ENCODE measurements at regions not wholly inside any gene's neighbourhood (a gene's known extent, or its start where the extent isn't known, plus 50 kb on each side); places are given as distances from the start of the nearest gene placed in this dataset.
"Not testable (repeated sequence)": the region's sequence is repeated elsewhere in the genome, so short reads cannot be mapped to it uniquely, and the experiment has no call there.

DNA sequence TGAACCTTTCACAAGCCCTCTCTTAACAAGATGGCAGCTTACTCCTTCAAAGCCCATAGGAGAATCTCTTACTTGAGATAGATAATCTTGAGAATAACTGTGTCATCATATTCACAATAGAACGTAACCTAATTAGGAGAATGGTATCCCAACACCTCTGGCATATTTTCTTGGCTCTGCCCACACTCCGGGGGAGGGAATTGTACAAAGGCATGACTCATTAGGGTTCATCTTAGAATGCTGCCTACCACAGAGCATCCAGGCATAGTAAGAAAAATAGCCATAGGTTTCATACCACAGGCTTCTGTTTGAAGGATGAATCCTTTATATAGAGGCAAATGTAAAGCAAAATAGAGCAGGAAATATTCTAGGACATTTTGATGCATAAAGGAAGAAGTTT, 1100.6 kb upstream of the CITED2 start:
- no peak for DNase-seq

DNA sequence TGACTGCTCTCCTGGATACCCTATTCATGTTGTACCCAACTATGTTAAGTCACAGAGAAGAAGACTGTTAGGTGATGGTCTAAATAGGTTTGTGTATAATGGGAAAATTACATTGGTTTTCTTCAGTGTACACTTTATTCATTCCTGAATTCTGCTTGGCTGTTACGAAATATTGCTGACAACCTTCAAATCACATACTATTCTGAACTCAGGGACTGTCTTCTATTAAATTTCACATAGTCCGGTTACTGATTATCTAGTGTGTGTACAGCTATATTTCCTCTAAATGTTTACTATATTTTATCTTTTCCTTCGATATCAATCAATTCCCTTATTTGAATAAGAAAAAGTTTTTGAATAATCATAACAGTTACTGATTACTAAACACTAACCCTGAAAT, 1090.3 kb upstream of the CITED2 start:
- no peak for DNase-seq

DNA sequence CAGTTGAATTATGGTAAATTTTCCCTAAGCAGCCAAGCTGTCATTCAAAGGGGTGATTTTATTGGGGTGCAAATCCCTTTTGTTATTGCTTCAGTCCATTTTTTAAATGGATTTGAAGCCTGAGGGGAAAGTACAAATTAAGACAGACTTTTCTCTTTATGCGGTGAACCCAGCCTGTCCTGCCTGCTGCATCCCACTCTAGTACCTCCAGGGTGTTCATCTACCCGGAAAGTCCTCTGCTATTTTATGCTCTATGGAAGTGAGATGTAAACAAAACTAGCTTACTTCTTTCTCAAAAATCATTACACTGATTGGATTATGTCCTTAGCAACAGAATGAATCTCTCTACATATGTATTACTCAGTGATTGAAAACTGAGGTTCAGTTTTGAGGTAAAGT, 1088.9 kb upstream of the CITED2 start:
- DNase-seq = no peak

DNA sequence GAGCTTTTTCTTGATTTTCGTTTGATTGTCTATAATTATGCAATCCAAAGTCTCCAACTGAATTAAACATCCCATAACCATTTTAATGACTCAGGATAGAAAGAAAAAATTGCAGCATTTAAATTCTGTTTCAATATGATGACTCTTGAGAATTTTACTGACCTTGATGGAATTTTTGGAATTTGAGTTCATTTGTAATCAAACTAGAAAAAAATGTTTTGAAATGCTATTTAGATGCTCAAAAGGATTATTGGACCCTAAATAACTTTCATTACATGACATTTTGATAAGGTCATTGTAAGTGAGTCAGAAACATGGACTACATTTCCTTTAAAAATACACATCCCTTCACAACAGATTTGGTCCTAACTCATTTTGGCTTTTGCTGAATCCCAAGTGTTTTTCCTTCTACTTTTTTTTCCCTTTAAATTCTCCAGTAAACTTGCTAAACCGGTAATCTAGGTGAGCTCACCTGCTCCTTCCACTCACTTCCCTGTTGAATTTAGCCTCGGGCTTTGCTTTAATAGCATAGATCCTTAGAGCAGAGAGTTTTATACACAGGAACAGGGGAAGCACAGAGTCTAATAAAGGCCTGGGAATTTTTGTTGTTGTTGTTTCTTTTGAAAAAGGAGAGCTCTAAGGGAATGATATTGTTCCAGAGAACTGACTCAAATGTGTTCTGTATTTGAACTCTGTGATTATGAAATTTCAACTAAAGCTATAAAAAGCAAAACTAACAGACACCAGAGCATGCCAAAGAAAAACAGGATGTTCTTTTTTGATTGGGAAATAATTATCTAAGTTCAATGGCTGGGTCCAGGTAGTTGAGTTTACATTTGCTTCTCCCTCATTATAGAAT, 1088.2 kb upstream of the CITED2 start:
- DNase-seq = no peak

DNA sequence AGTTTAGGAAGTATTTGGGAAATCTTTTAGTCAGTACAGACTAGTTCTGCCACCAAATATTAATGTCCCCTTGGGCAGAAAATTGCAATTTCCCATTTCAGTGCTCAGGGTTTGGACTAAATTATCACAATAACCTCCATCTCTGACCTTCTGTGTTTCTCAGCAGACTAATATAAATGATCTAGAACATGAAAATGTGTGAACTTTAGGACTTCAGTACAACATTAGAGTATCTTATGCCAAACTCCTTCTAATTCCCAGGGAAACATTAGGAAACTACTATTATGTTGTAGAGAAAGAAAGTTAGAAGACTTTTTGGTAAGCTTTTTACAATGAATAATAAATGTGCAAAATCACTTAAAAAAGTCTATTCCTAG, 1087.6 kb upstream of the CITED2 start:
- no peak for DNase-seq

DNA sequence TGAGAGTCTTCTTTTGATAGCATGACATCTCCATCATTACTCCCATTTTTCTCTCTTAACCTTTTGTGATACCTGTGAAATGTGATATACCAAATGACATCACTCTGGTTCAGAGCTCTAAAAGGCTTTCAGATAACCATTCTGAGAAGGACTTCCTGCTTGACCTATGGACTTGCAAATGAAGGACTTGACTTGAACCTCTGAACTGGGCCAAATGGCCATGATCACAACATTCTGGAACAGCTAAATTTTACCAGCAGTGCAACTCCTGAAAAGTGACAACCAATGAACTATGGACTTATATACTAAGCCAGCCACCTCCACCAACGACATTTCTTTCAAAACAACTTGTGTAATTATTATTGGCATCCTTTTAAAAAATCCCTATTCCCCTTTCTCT, 1085.8 kb upstream of the CITED2 start:
- DNase-seq = no peak

DNA sequence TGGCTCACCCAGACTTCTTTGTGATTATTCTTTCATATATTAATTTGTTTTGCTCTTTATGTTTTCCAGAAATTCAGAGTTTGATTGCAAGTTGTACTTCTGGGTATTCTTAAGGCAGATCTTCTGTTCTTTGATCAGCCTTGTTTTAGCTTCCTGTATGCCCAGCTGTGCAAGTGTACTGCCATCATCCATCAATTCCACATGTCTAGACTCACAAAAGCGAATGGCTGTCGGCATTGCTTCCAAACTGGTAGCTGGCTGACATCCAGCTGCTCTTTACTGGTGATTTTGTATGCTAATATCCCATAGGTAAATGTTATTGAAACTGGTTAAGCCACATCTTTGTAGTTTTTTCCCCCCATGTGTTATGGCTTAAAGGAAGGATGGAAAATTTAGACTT, 1084.8 kb upstream of the CITED2 start:
- DNase-seq = no peak

DNA sequence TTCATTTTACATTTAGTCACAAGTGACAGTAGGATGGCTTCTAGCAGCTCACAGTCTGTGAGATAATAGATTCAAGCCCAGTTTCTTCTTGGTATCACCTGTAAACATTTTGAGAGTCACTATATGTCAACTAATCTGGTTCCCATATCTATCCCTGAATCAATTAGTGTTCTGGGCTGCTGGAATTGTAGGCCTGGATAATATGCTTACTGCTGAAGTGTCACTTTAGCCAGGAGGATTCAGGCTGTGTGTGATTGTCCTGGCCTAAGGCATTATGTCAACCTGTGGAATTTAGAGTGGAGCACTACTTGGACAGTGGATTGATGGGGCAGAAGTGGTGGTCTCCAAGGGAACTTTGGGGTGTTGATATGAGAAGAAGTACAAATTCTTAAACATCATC, 1071.8 kb upstream of the CITED2 start:
- DNase-seq = no peak

DNA sequence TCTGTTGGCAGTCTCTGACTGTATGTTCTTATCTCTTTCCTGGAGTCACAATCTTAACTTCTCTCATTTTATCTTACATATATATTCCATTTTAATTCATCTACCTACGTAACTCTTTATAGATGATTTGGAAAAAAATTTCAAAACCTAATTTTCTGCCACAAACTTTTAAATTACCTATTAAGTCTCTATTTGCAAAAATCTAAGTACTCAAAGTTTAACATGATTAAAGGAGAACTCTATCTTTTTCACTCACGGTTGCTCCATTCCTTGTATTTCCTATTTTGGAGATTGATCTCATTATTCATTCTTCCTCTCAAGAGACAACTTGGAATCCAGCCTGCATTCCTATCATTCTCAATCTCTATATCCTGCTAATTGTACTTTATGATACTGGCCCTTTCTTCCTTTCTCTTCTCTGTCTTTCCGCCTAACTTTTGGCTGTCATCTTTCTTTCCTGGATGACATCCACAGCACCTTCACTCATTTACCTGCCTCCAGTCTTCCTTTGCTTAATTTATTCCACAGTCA, 1071.1 kb upstream of the CITED2 start:
- no peak for DNase-seq

DNA sequence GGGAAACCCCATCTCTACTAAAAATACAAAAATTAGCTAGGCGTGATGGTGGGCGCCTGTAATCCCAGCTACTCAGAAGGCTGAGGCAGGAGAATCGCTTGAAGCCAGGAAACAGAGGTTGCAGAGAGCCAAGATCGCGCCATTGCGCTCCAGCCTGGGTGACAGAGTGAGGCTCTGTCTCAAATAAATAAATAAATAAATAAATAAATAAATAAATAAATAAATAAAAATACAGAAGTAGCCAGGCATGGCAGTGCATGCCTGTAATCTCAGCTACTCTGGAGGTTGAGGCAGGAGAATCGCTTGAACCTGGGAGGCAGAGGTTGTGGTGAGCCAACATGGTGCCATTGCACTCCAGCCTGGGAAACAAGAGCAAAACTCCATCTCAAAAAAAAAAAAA, 1068.7 kb upstream of the CITED2 start:
- DNase-seq = not testable (repeated sequence)

DNA sequence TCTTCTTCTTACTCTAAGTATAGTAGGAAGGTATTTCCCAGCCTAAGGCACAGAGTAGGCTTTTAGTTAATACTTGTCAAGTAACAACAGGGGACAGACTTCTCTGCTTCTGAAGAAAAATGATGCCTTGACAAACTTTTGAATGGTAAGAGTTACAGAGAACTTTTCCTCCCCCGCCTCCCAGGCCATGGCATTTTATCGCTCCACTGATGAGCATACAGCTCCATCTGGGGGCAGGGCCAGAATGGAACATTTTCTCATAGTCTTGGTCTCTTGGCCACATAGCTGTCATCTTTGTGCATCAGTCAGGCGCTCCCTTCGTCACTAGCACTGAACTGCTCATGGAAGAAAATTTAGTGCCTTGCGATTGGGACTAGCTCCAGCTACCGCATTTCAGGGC, 1066.8 kb upstream of the CITED2 start:
- DNase-seq = no peak

DNA sequence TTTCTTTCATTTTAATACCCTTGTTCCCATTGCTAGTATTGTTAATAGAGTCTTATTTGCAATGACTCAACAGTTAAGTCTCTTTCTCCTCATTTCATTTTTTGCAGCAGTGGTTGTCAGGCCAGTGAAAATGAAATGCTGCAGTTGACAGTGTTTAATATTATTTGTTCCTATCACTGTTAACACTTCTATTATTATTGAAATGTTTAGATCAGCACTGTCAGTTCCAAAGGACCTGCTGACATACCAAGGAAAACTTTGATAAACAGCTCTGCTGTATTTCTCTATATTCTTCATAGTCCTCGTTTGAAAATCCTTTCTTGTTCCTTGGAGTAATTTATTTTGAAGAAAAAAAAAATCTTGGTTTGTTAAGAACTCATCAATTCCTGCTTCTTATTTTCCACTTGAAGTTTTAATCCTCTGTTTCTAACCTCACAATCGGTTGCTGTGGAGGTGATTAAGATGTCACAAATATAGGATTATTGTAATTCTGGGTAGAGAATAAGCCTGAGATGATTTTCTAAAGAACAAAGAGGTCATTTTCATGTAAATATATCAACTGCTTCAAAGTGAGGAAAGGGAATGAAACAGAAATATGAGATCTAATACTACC, 1065.9 kb upstream of the CITED2 start:
- no peak for DNase-seq

DNA sequence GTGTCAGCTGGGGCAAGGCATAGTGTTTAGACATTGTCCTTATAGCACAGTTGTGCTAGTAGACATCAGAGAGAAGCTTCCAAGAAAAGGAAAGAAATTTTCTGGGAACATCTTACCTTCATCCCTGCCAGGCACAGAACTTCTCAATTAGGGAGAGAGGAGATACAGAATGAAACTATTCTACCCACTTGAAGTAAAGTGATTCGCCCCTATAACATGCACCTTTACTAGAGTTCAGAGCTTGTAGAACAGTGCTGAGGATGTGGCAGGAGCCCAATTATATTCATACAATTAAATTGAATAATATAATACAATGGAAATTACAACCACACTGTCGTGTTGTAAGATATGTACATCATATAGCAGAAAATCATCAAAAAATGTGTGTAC, 1063.9 kb upstream of the CITED2 start:
- no peak for DNase-seq

DNA sequence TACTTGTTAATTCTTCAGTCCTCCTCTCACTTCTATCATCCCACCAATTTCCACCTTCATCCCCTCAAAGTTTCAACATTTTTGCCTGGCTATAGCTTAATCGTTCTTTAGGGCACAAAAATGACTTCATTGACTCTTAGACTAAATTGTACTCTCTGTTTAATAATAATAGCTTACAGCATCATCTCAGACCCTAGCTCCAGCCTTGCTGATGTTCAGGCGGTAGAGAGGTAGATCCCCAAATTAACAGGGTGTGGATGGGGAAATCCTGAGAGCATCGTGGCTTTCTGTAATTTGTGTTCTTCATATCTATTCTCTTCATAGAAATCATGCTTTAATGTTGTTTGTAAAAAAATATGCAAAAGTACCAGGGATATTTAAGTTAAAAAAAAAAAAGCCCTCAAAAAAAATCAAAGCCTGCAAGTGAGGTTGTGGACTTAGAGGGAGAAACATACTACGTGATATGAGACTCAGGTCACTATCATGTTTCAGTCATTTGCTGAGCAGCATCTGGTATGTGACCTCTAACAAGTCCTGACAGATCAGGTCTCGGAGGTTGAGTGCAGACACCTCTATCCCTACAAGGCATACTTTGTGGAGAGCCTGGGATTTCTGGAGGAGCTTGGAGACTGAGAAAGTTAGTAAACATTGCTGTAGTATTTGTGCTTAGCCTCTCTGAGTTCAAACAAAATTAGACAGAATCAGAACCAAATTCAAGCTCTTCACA, 1063.3 kb upstream of the CITED2 start:
- DNase-seq = no peak

DNA sequence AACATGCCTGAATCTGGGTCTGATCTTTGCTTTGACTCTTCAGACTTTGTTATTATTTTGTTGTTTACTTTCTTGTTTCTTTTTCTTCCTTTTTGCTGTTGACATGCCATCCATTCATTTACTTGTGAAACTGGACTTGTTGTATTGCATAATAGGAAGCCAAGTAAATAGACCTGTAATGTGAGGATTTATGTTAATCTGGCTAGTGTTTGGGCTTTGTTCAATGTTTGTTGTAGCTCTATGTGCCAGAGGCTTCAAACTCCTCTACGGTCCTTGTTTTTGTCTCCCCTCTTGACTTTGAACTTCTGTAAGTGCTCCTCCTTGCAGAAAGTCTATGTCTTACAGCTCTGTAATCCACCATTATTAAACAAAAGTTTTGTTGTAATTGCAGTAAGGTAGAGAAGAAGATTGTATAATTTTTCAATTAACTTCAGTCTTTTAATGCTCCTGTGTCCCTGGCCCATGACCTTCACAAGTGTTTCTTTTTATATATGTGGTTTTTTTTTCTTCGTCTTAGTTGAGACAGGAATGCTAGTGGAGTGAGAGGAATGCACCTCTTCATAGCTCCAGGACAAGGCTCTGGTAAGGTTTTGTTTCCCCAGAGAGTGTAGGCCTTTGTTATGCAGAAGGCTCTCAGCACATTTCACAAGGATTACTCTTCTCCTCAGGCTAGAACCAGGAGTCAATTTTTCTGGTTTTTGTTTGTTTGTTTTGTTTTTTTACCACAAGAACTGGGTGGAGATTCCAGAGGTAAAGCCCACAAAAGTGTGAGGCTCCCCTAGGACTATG, 1061.8 kb upstream of the CITED2 start:
- DNase-seq = no peak

DNA sequence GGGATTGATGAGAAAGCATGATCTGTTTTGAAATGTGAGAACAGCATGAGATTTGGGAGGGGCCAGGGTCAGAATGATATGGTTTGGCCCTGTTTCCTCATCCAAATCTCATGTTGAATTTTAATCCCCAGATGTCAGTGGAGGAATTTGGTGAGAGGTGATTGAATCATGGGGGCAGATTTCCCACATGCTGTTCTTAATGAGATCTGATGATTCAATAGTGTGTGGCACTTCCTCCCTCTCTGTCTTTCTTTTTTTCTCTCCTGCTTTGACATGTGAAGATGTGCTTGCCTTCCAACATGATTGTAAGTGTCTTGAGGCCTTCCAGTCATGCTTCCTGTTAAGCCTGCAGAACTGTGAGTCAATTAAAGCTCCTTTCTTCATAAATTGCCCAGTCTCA, 1060.3 kb upstream of the CITED2 start:
- no peak for DNase-seq

DNA sequence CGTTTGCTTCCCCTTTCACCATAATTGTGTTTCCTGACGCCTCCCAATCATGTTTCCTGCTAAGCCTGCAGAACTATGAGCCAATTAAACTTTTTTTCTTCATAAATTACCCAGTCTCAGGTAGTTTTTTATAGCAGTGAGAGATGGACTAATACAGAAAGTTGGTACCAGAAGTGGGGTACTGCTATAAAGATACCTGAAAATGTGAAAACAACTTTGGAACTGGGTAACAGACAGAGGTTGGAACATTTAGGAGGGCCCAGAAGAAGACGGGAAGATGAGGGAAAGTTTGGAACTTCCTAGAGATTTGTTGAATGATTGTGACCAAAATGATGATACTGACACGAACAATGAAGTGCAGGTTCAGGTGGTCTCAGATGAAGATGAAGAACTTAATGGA, 1058.6 kb upstream of the CITED2 start:
- no peak for DNase-seq

DNA sequence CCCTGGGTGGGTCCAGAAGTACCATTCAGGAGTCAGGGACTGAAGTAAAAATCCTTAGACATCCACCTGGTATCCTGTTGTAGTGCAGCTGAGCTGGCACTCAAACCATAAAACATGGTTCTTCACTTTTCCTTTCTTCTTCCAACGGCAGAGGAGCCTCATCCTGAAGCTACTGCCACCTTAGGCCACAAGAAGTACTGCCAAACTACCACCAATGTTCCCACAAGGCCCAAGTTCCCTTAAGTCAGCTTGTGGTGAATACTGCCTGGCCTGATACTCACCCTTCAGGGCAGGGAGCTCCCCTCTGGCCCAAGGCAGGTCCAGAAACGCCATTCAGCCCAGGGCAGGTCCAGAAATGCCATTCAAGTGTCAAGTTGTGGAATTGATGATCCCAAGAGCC, 1053.4 kb upstream of the CITED2 start:
- DNase-seq = no peak

DNA sequence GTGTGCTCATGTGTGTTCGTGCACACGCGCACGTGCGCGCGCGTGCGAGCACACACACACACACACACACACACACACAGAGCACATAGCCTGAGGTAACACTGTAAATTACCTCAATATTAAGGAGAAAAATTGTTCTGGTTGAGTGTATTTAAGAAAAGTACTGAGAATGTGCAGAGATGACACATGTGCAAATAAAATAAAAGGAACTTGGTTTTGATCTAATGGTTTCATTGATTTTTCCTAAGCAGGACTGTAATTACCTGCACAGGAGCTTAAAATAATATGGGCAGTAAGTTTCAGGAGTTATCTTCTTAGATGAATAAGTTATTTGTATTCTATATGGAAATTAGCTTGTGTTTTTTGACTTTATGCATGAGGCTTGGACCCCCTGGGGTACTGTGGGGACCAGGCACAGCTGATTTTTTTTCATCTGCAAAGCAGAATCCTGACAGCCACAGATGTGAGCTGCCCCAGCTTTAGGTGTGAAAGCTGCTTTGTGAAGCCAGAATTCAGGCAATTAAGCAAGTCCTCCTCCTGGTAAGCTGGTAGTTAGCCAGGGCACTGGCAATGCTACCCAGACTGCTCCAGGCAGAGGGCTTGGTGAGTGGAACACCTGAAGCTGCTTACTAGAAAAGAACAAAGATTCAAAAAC, 1040.6 kb upstream of the CITED2 start:
- DNase-seq = no peak

DNA sequence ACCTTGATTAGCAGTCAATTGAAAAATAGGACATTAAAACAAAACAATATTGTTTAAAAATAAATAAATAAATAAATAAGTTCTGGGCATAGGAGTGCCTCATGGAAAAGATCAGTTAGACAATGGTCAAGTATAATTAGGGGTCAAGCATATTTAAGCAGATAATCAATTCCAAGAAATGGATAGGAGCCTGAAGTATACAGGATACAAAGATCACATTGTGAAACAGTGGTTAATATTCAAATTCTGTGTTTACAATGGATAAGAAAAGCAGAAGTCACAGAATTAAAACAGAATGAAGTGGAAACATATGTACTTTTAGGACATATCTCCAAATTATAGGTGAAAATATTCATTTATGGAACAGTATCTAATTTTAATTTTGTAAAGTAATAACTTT, 1028.6 kb upstream of the CITED2 start:
- DNase-seq = no peak

DNA sequence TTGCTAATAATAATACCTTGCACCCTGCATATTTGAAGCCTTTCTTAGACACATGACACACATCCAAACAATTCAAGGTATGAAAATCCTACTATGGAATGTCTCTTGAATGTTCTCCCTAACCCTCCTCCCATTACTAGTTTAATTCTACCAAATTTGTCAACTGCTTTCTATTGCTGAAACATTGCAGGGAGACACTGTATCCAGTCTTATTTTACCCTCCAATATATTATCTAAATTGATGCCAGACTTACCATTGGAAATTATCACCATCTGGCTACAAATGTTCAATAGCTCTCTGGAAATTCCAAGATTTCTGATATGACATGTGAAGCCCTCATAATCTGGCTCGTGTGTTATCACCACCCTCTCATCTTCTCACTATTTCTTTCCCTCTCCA, 1027.3 kb upstream of the CITED2 start:
- DNase-seq = no peak

DNA sequence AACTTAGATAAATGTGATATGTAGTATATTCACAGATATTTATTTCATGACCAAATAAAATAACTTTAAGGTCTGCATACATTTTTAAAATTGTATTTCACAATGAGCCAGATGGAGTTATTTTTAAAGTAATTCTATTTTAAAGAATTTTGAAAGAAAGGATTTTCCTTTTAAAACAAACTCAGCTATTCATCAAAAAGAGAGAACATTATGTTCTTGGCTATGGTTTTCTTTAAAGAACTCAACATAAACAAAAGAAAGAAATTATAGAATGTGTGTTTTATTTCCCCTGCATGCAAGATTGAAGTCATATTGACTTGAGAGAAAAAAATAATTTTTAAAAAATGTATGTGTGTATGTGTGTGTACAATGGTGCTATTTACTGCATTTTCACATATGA, 1023.6 kb upstream of the CITED2 start:
- no peak for DNase-seq
